Tibial artery (tissue), 4 donors: ENCODE measurements at regions not wholly inside any gene's neighbourhood (a gene's known extent, or its start where the extent isn't known, plus 50 kb on each side); places are given as distances from the start of the nearest gene placed in this dataset.
"Not testable (repeated sequence)": the region's sequence is repeated elsewhere in the genome, so short reads cannot be mapped to it uniquely, and the experiment has no call there.

Experiments used
- DNase-seq, 2 donors: peaks; one replicate each; pipeline ENCODE4 v3.0.0-alpha.2; 2019
- H3K27ac ChIP-seq, 2 donors: fragments of 200-600 bp; sonication (generic) in 1 of 2; 1 replicate in 1 of 2; 2 replicates in 1 of 2; pipeline ENCODE4 v1.5.1; 2018 to 2019; ENCODE audit warnings: mild to moderate bottlenecking in 1 of 2
- H3K27me3 ChIP-seq, 2 donors: fragments of 200-600 bp; sonication (generic) in 1 of 2; one replicate each; pipeline versions ENCODE4 v1.5.1 to v1.6.0; 2016 to 2019
- H3K36me3 ChIP-seq, 3 donors: fragments of 200-600 bp; sonication (generic) in 2 of 3; one replicate each; pipeline ENCODE4 v1.5.1; 2016 to 2019; ENCODE audit warnings: mild to moderate bottlenecking in 2 of 3
- H3K4me1 ChIP-seq, 4 donors: fragments of 200-600 bp; sonication (generic) in 2 of 4; 1 replicate in 3 of 4; 2 replicates in 1 of 4; pipeline ENCODE4 v1.5.1; 2016 to 2019
- H3K4me3 ChIP-seq, 2 donors: fragments of 200-600 bp; sonication (generic) in 1 of 2; 1 replicate in 1 of 2; 2 replicates in 1 of 2; pipeline ENCODE4 v1.5.1; 2018 to 2019; ENCODE audit warnings: mild to moderate bottlenecking in 2 of 2
- H3K9me3 ChIP-seq, 3 donors: fragments of 200-600 bp; sonication (generic) in 1 of 3; one replicate each; pipeline ENCODE4 v1.5.1; 2016 to 2019
- CTCF ChIP-seq, 2 experiments: fragments of 200-600 bp in 1 of 2; fragments of 450-650 bp in 1 of 2; IDR thresholded peaks; one replicate each; pipeline ENCODE4 v1.5.1; 2017 to 2019; ENCODE audit warnings: antibody characterized with exemption in 2 of 2, mild to moderate bottlenecking in 1 of 2, moderate library complexity in 1 of 2
- intact Hi-C: fragments of 100-400 bp; cut with DNase I; formaldehyde crosslinking; loops from one replicate; pipeline ENCODE4 v1.15.0; 2023; ENCODE audit warnings: low total_unique reads

- Histone ChIP-seq H3K36me3 (no peaks in the 10 kb centered on the region), H3K4me1 (no peaks in the 10 kb centered on the region), H3K9me3 (no peaks in the 10 kb centered on the region), H3K27me3 (no peaks in the 10 kb centered on the region), H3K27ac (no peak overlapping the region), H3K4me3 (no peak overlapping the region)
- TF ChIP-seq CTCF (IDR thresholded peaks at IDR 0.05) = no peak
- DNase-seq = no peak
- intact Hi-C loops = no loop called here
These were observed 182.1 kb downstream of the HS3ST3A1 start for GRCh38 chr17:13419676-13420075.

- Histone ChIP-seq H3K4me3 (no peak overlapping the region), H3K9me3 (no peaks in the 10 kb centered on the region), H3K36me3 (no peaks in the 10 kb centered on the region), H3K27ac (no peak overlapping the region), H3K27me3 (no peaks in the 10 kb centered on the region), H3K4me1 (no peaks in the 10 kb centered on the region)
- intact Hi-C loops = no loop called here
- no peak for DNase-seq
- TF ChIP-seq CTCF (IDR thresholded peaks at IDR 0.05) = no peak
These were observed 182.8 kb downstream of the HS3ST3A1 start for GRCh38 chr17:13418891-13419290.

GRCh38 chr17:13417381-13417950 is 184.3 kb downstream of the HS3ST3A1 start:
- Histone ChIP-seq H3K36me3 (no peaks in the 10 kb centered on the region), H3K9me3 (no peaks in the 10 kb centered on the region), H3K4me1 (no peaks in the 10 kb centered on the region), H3K4me3 (no peak overlapping the region), H3K27me3 (no peaks in the 10 kb centered on the region), H3K27ac (no peak overlapping the region)
- intact Hi-C loops = no loop called here
- no peak for DNase-seq
- no peak for TF ChIP-seq CTCF (IDR thresholded peaks at IDR 0.05)

- Histone ChIP-seq H3K9me3 (no peaks in the 10 kb centered on the region), H3K36me3 (no peaks in the 10 kb centered on the region), H3K4me1 (no peaks in the 10 kb centered on the region), H3K4me3 (no peak overlapping the region), H3K27ac (no peak overlapping the region), H3K27me3 (no peaks in the 10 kb centered on the region)
- TF ChIP-seq CTCF (IDR thresholded peaks at IDR 0.05) = no peak
- intact Hi-C loops = no loop called here
- no peak for DNase-seq
These were observed 184.9 kb downstream of the HS3ST3A1 start for GRCh38 chr17:13416748-13417363.

- no peaks in the 10 kb centered on the region for H3K9me3 ChIP-seq
- DNase-seq = no peak
These were observed 185.8 kb downstream of the HS3ST3A1 start for GRCh38 chr17:13415871-13416416.

GRCh38 chr17:13415200-13415599 is 186.5 kb downstream of the HS3ST3A1 start:
- DNase-seq, H3K27ac ChIP-seq, H3K9me3 ChIP-seq, H3K4me1 ChIP-seq, intact Hi-C loops, H3K27me3 ChIP-seq, H3K36me3 ChIP-seq, H3K4me3 ChIP-seq: not testable (repeated sequence)

More at GRCh38 chr17:13415871-13416416, 185.8 kb downstream of the HS3ST3A1 start:
- no peak overlapping the region for H3K27ac ChIP-seq
- intact Hi-C loops = no loop called here
- no peaks in the 10 kb centered on the region for H3K36me3 ChIP-seq
- no peak overlapping the region for H3K4me3 ChIP-seq
- H3K27me3 ChIP-seq = no peaks in the 10 kb centered on the region
- no peaks in the 10 kb centered on the region for H3K4me1 ChIP-seq
- no peak for TF ChIP-seq CTCF (IDR thresholded peaks at IDR 0.05)
